Fibroblast of skin of right biceps (primary cell): ENCODE measurements at regions not wholly inside any gene's neighbourhood (a gene's known extent, or its start where the extent isn't known, plus 50 kb on each side); places are given as distances from the start of the nearest gene placed in this dataset.
"Not testable (repeated sequence)": the region's sequence is repeated elsewhere in the genome, so short reads cannot be mapped to it uniquely, and the experiment has no call there.

Experiments
- DNase-seq: peaks from one replicate; pipeline ENCODE4 v3.0.0-alpha.2; 2013

- not testable (repeated sequence) for DNase-seq
Measured at GRCh38 chr14:105884192-105884807, 357.9 kb downstream of the TMEM121 start.

- no peak for DNase-seq
Measured at GRCh38 chr14:105884808-105885281, 358.5 kb downstream of the TMEM121 start.

- DNase-seq = no peak
Measured at GRCh38 chr14:105885561-105886320, 359.4 kb downstream of the TMEM121 start.

GRCh38 chr14:105886791-105887191, 360.4 kb downstream of the TMEM121 start:
- not testable (repeated sequence) for DNase-seq

- no peak for DNase-seq
Measured at GRCh38 chr14:105887692-105888091, 361.3 kb downstream of the TMEM121 start.

GRCh38 chr14:105888151-105888550, 361.8 kb downstream of the TMEM121 start:
- DNase-seq = no peak

GRCh38 chr14:105888784-105889665, 362.6 kb downstream of the TMEM121 start:
- no peak for DNase-seq

- DNase-seq = no peak
Measured at GRCh38 chr14:105889666-105890473, 363.5 kb downstream of the TMEM121 start.

- no peak for DNase-seq
Measured at GRCh38 chr14:105890474-105891220, 364.3 kb downstream of the TMEM121 start.

GRCh38 chr14:105891221-105891602, 364.8 kb downstream of the TMEM121 start:
- no peak for DNase-seq

- DNase-seq = no peak
Measured at GRCh38 chr14:105891631-105892452, 365.5 kb downstream of the TMEM121 start.

GRCh38 chr14:105892453-105893441, 366.4 kb downstream of the TMEM121 start:
- not testable (repeated sequence) for DNase-seq

GRCh38 chr14:105893686-105894085, 367.3 kb downstream of the TMEM121 start:
- DNase-seq = not testable (repeated sequence)

- no peak for DNase-seq
Measured at GRCh38 chr14:105894125-105894977, 368.0 kb downstream of the TMEM121 start.

GRCh38 chr14:105894978-105895881, 368.8 kb downstream of the TMEM121 start:
- DNase-seq = no peak

GRCh38 chr14:105896206-105896605, 369.8 kb downstream of the TMEM121 start:
- DNase-seq = not testable (repeated sequence)
